ENCODE measurements at regions not wholly inside any gene's neighbourhood (a gene's known extent, or its start where the extent isn't known, plus 50 kb on each side); places are given as distances from the start of the nearest gene placed in this dataset.

DNA sequence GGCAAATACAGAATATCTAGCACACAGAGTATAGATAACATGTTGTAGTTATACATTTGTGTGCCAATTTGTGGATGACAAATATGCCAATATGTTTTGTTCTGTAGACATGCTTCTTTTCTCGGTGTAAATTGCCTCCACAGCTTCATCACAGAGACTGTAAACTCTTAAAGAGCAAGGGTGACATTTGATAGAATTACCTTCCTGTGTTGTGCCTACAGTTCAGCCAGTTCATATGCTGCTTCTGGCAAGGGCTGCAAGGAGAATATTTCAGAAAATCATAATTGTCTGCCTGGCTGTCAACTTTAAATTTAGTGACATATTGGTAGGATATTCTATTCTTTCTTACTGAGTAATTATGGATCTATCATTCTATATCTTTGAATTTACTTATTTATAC, 155.1 kb downstream of the MAT2B start:
- DNase-seq (ENCODE audit: low read depth, low spot score), result no peak
- in situ Hi-C loops (cut with HindIII; ENCODE audit: low pct_unique_long_range_greater_than_20kb, low sequenced_read_pairs), result no loop called here

DNA sequence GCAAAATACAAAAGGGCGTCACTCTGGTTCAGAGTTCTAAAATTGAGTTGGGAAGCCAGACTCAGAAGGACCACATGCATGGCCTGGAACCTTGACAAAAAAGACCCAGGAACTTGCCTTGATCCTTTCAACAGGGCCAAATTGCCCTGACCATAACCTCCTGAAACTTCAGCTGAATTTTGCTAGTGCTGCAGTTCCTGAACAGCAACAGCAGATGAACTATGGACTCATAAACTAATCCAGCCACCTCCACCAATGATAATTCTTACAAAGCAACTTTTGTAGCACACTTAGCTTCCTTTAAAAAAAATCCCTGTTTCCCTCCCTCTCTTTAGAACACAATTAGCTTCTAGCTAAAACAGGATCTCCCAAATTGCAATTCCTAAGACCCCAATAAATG, 155.9 kb downstream of the MAT2B start:
- in situ Hi-C loops (cut with HindIII; ENCODE audit: low pct_unique_long_range_greater_than_20kb, low sequenced_read_pairs), result no loop called here
- no peak for DNase-seq (ENCODE audit: low read depth, low spot score)

DNA sequence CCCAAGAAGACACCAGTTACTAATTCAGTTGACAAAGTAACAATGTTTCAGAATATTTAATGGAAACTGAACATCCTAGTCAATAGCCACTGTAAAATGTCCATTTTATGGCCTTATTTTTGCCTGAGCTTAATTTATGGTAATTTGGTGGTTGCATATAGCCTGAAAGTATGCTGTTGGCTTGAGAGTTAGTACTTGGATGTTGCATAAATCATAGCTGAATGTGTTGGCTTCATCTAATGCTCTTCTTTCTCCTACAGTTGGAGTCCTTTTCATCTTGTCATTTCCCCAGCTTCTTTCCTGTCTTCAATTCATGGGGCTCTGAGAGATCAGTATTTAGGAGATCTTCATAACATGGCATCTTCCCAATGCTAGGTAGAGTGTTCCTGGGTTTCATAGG, 164.6 kb downstream of the MAT2B start:
- in situ Hi-C loops (cut with HindIII; ENCODE audit: low pct_unique_long_range_greater_than_20kb, low sequenced_read_pairs), result no loop called here
- DNase-seq (ENCODE audit: low read depth, low spot score), result no peak

DNA sequence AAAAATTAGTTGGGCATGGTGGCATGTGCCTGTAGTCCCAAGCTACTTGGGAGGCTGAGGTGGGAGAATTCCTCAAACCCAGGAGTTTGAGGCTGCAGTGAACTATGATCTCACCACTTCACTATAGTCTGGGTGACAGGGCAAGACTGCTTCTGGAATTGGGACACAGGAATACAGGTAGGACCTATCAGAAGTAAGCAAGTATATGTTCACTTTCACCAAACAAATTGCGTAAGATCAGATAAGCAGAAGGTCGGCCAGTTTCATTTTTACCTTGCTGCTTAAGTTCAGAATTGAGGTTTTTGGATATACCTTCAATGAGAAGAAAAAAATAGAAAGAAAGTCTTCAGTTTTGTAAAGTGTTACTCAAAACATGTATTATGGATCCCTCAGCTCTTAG, 171.7 kb downstream of the MAT2B start:
- in situ Hi-C loops (cut with HindIII; ENCODE audit: low pct_unique_long_range_greater_than_20kb, low sequenced_read_pairs), result no loop called here
- no peak for DNase-seq (ENCODE audit: low read depth, low spot score)

DNA sequence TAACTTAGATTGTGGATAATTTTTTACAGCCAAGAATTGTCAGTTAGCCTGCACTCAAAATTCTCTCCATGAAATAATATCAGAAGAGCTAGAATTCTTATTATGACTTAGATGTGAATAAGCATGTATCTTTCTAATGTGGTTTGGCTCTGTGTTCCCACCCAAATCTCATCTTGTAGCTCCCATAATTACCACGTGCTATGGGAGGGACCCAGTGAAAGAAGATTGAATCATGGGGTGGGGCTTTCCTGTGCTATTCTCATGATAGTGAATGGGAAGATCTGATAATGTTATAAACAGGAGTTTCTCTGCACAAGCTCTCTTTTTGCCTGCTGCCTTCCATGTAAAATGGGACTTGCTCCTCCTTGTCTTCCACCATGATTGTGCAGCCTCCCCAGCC, 176.8 kb downstream of the MAT2B start:
- in situ Hi-C loops (cut with HindIII; ENCODE audit: low pct_unique_long_range_greater_than_20kb, low sequenced_read_pairs), result no loop called here
- no peak for DNase-seq (ENCODE audit: low read depth, low spot score)

DNA sequence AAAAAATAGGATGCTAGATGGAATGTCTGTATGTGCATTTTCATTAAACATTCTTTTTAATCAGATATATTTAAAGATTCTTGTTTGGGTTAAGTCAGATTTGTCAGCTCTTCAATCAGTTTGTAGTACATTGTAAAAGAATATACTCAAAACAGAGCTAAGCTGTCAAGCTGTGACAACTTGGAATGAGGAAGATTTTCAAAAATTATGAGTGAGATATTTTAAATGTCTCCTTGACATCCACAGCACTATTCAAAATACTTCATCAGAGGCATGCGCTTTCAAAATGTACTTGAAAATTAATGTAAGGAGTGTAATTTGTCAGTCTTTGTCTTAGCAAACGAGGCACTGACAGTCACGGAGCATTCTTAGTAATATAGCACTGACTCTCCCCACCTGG, 182.0 kb downstream of the MAT2B start:
- DNase-seq (ENCODE audit: low read depth, low spot score), result no peak
- in situ Hi-C loops (cut with HindIII; ENCODE audit: low pct_unique_long_range_greater_than_20kb, low sequenced_read_pairs), result no loop called here

DNA sequence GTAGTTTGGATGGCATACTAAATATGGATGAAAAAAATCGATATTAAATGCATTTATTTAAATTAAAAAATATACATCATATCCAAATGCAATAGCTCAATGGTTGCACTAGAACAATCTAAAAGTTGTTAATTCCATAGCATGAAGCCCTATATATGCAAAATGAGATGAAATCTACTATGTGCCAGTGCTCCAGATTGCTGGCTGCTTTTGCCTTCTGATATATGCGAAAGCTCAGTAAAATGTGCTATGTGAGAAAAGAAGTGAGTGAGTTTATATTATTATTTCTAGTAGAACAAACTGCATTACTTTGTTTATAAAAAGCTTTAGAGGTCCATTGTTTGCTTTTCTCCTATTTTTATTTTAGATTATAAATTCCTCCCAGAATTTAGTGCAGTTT, 186.7 kb downstream of the MAT2B start:
- in situ Hi-C loops (cut with HindIII; ENCODE audit: low pct_unique_long_range_greater_than_20kb, low sequenced_read_pairs), result no loop called here
- no peak for DNase-seq (ENCODE audit: low read depth, low spot score)

DNA sequence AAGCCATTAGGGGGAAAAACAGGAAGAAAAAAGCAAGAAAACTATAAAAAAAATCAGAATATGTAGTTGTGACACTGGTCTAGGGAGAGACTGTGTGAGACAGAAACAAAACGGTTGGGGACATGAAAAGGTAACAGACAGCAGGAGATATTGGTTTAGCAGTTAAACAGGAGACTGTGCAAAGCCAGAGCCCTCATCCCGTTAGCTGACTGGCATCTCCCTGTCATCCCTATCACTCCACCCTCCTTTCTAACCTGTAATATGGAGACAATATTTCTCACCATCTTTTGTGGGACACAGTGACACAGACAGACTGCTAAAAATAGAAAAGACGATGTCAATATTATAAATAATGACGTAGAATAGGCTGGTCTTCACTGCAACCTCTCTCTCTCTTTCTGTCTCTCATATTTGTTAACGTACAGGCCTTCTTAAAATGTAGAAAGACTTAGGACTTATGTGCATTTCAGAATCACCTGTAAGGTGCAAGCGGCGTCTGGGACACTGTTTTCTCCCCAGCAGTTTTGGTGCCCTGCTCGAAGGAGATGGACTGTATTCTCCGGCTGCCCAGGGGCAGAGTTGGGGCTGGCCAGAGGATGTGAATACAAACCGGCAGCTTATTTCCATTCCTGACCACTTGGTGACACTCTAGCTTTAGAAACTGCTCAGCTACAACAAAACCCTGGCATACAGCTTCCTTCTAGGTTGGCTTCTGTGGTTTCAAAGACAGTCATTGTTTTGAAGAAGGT, 190.6 kb downstream of the MAT2B start:
- in situ Hi-C loops (cut with HindIII; ENCODE audit: low pct_unique_long_range_greater_than_20kb, low sequenced_read_pairs), result no loop called here
- peak; percentile 78 for DNase-seq (ENCODE audit: low read depth, low spot score)

DNA sequence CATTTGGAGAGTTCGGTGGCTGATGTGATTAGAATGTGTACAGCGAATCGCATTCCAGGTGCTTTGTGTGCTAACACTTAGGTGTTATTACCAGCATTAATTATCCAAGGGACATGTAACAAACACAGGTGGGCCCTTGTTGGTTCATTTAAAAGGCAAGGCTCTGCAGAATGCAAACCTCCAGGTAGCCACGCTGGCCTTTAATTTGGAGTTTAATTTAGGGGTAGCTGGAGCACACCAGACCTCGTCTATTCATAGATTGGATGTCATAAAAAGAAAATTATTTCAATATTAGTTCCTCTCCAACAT, 191.1 kb downstream of the MAT2B start:
- DNase-seq (ENCODE audit: low read depth, low spot score), result no peak
- in situ Hi-C loops (cut with HindIII; ENCODE audit: low pct_unique_long_range_greater_than_20kb, low sequenced_read_pairs), result no loop called here

DNA sequence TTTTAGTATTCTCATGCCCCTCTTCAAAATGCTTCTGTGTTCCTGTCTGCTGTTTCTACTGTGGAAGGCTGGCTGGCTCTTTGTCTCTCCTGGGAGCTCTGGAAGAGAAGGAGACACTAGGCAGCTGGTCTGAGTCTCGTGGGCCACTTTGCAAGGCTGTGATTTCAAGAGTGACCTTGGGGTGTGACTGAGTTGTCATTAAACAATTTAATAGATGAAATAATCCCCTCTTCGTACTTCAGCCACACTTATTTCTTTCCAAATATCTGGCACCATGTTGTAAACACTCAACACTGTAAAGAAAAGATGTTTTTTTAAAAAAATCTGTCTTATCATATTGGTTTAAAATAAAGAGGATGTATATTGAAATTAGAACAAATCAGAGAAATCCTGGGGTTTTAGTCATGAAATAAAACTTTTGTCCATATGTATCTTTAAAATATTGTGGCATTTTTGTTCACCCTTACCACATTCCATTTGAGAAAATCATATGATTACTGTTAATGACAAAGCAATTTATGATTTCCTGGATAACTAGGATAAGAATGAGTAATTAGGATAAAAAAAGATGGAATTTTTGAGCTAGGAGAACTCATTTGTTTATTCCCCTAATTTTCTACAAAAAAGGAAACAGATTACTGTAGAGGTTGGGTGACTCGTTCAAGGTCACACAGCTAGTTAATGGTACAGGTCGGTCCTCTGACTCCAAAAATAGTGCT, 200.8 kb downstream of the MAT2B start:
- no peak for DNase-seq (ENCODE audit: low read depth, low spot score)
- in situ Hi-C loops (cut with HindIII; ENCODE audit: low pct_unique_long_range_greater_than_20kb, low sequenced_read_pairs), result no loop called here

DNA sequence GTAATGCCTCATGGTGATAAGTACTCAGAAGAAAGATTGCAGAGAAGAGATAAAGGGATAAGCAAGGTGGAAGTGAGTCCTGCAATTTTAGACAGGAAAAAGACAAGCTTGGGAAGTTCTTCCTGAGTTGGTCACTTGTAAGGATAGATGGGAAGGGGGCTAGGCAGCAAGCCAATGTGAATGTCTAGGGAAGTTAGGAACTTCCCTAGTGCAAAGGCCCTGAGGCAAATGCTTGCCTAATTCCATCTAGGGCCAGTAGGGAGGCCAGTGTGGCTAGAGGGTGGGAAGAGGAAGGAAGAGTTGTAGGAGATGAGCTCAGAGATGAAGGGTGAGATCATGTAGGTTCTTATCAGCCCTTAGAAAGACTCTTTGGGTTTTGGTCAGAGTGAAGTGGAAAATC, 206.6 kb downstream of the MAT2B start:
- no peak for DNase-seq (ENCODE audit: low read depth, low spot score)
- in situ Hi-C loops (cut with HindIII; ENCODE audit: low pct_unique_long_range_greater_than_20kb, low sequenced_read_pairs), result no loop called here

DNA sequence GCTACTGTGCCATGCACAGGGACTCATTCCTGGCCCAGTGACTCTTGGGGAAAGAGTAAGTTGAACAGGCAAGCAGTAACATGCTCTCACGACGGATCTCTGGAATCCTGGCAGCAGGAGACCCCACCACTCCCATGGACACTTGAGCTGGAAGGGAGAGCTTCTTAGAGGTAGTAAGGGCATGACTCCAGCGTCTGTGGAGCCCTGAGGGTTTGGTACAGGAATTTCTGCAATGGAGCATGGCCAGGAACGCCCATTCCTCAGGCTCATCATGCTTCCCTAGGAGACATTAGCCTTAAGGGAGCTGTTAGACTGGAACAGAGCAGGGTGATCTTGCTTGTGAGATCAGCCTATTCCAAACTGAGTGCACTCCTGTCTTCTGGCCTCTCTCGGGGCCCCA, 212.9 kb downstream of the MAT2B start:
- DNase-seq (ENCODE audit: low read depth, low spot score), result no peak
- in situ Hi-C loops (cut with HindIII; ENCODE audit: low pct_unique_long_range_greater_than_20kb, low sequenced_read_pairs), result no loop called here

DNA sequence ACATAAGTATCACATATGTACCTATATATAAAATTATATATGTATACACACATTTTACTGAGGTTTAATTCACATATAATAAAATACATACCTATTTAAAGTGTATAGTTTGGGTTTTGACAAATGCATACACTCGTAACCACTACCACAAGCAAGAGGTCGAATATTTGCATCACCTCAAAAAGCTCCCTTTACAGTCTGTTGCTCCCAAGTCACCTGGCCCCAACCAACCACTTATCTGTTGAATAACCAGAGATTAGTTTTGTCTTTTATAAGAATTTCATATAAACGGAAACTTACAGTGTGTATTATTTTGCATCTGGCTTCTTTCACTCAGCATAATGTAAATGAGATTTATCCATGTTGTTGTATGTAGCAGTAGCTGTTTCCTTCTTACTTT, 218.9 kb downstream of the MAT2B start:
- no peak for DNase-seq (ENCODE audit: low read depth, low spot score)
- in situ Hi-C loops (cut with HindIII; ENCODE audit: low pct_unique_long_range_greater_than_20kb, low sequenced_read_pairs), result no loop called here

DNA sequence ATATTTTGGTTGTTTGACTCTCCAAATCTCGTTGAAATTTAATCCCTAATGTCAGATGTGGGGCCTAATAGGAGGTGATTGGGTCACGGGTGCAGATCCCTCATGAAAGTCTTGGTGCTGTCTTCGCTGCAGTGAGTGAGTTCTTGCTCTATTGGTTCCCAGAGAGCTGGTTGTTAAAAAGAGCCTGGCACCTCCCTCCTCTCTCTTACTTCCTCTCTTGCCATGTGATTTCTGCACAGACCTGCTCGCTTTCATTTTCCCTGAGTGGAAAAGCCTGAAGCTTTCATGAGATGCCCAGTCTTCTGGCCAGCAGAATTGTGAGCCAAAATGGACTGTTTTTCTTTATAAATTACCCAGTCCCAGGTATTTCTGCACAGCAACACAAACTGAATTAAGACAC, 221.6 kb downstream of the MAT2B start:
- DNase-seq (ENCODE audit: low read depth, low spot score), result peak; percentile 32
- in situ Hi-C loops (cut with HindIII; ENCODE audit: low pct_unique_long_range_greater_than_20kb, low sequenced_read_pairs), result no loop called here

DNA sequence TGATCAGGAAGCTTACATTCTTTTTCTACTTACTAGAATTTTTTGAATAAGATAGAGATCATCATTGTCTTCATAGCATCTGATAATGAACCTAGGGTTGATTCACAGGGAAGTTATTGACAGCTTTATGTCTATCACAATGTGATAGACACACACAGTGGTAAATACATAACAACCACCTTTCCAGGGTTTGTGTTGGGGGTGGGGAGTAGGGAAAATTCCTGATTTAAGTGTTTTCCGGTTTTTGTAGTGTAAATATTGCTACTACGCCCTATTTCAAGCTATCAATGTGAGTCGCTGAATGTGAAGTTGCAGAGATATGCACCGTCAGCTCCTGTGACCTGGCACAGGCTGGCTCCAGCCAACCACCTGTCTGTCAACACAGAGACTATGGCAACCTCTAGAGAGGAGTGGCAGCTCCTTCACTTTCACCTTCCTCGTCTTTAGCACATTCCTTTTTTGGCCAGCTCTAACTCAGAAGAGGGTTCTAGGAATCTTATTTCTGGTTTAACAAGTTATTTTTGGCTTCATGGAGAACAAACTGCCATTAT, 224.9 kb downstream of the MAT2B start:
- in situ Hi-C loops (cut with HindIII; ENCODE audit: low pct_unique_long_range_greater_than_20kb, low sequenced_read_pairs), result no loop called here

DNA sequence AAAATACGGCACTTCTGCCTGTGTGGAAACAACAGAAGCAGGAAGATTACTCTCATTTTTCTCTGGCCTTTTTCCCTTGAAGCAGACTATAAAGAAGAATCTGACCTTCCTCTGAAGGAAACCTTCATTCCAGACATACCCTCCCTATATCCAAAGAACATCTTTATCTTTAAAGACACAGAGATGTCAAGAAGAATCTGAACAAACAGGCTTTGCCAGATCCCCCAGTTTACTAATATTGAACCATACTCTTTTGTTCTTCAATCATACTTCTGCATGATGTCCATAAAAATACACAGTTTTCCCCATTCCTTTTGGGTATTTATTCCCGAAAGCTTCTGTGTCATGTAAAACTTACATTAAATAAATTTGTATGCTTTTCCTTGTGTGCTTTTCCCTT, 225.8 kb downstream of the MAT2B start:
- no peak for DNase-seq (ENCODE audit: low read depth, low spot score)
- in situ Hi-C loops (cut with HindIII; ENCODE audit: low pct_unique_long_range_greater_than_20kb, low sequenced_read_pairs), result no loop called here

More for the DNA sequence above, 224.9 kb downstream of the MAT2B start:
- no peak for DNase-seq (ENCODE audit: low read depth, low spot score)

DNA sequence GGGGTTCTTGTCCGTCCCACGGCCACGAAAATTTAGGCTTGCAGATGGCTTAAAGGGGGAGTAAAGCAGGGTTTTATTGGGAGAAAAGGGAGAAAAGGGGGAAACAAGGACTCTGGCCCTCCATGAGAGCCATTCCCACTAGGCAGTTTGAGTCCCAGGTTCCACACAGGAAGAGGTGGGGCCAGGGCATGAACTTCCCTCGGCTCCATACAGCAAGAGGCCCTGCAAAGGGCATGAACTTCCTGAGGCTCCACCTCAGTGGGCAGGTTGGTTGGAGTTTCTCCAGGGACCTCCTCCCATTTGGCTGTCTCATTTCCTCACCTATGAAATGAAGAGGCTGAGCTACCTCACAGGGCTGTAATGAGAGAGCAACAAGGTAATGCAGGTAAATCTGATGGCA, 229.7 kb downstream of the MAT2B start:
- no peak for DNase-seq (ENCODE audit: low read depth, low spot score)
- in situ Hi-C loops (cut with HindIII; ENCODE audit: low pct_unique_long_range_greater_than_20kb, low sequenced_read_pairs), result no loop called here

DNA sequence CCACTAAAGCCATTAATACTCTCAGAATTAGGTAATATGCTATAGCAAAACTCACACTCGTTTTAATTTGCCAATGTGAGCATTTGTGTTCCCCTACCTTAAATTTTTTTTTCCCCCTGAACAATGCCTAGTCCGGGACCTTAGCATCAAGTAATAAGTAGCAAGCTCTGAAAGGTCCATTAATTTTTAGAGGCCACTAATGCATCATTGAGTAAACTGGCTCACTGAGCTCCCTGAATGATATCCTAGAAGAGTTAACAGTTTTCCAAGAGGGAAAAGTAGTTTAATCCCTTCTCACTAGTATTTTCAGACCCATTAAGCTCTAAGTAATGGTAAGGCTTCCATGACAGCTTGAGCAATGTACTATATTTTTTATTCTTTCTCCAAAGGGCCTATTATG, 242.2 kb downstream of the MAT2B start:
- in situ Hi-C loops (cut with HindIII; ENCODE audit: low pct_unique_long_range_greater_than_20kb, low sequenced_read_pairs), result no loop called here
- DNase-seq (ENCODE audit: low read depth, low spot score), result no peak

DNA sequence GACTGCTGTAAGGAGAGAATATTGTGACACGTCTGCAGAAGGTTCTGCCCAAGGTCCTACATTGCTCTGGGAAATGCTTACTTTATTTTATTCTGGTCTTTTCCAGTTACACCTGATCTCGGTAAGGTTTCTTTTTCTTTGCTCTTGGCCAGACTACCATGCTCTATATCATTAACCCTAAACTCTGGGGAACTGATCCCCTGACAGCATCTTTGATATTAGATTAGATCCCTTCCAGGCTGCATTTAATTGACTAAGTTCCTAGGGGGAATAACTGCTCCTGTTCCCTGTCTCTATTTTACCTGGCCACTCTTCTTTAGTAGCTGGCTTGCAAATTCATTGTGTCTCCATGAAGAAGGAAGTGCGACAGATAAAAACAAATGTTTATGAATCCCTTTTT, 243.5 kb downstream of the MAT2B start:
- in situ Hi-C loops (cut with HindIII; ENCODE audit: low pct_unique_long_range_greater_than_20kb, low sequenced_read_pairs), result no loop called here
- no peak for DNase-seq (ENCODE audit: low read depth, low spot score)

All from SK-MEL-5 (cell line).